ENCODE measurements at regions not wholly inside any gene's neighbourhood (a gene's known extent, or its start where the extent isn't known, plus 50 kb on each side); places are given as distances from the start of the nearest gene placed in this dataset.
A peak's percentile ranks its signal among the peaks of the same experiment; 100 is the strongest.

DNA sequence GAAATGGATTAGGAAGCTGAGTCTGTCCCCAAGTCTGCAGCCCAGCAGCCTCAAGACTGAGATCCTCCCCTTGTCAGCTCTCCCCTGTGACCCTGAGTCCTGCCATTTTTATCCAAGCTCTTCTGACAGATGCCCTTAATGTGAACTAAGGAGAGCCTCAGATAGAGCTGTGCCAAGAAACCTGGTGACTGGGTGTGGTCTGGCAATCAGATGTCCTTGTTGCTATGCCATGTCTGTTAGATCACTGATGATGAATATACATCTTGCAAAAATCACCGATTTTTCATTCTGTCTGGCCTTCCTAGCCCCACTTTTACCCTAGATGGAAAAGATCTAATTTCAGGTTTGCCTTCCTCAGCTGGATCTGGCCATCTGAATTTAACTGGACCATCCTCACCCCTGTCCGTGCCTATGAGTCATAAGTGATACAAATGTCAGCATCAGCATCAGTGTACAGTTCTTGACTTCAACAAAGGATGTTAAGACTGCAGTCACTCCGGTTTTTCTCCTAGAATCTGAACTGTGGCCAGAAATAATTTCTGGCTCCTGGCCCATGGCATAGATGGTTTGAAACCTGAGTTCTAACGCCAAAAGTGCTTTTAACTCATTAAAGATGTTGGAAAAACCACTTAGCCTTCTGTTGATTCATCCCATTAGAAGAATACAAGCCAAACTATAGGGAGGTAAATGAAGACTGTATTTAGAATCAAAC is 61.2 kb upstream of the GRIP1 start:
- DNase-seq: no peak
- H3K4me3 Mint-ChIP-seq (ENCODE audit: unreplicated experiment): no peak overlapping the region
- TF ChIP-seq CTCF (IDR thresholded peaks at IDR 0.05; ENCODE audit: partially characterized antibody, unreplicated experiment): no peak
- peaks cover 7% of the 10 kb centered on the region for H3K9me3 Mint-ChIP-seq (ENCODE audit: unreplicated experiment)
- H3K36me3 Mint-ChIP-seq (ENCODE audit: unreplicated experiment): no peaks in the 10 kb centered on the region
- peaks cover 7% of the 10 kb centered on the region for H3K4me1 Mint-ChIP-seq (ENCODE audit: low read depth, unreplicated experiment)
- H3K27me3 Mint-ChIP-seq (ENCODE audit: unreplicated experiment): no peaks in the 10 kb centered on the region
- H3K27ac Mint-ChIP-seq (ENCODE audit: unreplicated experiment): peak overlapping the region; percentile 79

GRCh38 chr12:66740732-66741131 is 61.9 kb upstream of the GRIP1 start:
- H3K4me3 Mint-ChIP-seq (ENCODE audit: unreplicated experiment): no peak overlapping the region
- H3K36me3 Mint-ChIP-seq (ENCODE audit: unreplicated experiment): no peaks in the 10 kb centered on the region
- H3K9me3 Mint-ChIP-seq (ENCODE audit: unreplicated experiment): peaks cover 4% of the 10 kb centered on the region
- no peak overlapping the region for H3K27ac Mint-ChIP-seq (ENCODE audit: unreplicated experiment)
- no peak for DNase-seq
- H3K27me3 Mint-ChIP-seq (ENCODE audit: unreplicated experiment): no peaks in the 10 kb centered on the region
- TF ChIP-seq CTCF (IDR thresholded peaks at IDR 0.05; ENCODE audit: partially characterized antibody, unreplicated experiment): no peak
- H3K4me1 Mint-ChIP-seq (ENCODE audit: low read depth, unreplicated experiment): peaks cover 7% of the 10 kb centered on the region

- no peak for TF ChIP-seq CTCF (IDR thresholded peaks at IDR 0.05; ENCODE audit: partially characterized antibody, unreplicated experiment)
- Mint-ChIP-seq H3K9me3 (ENCODE audit: unreplicated experiment) (peaks cover 4% of the 10 kb centered on the region), H3K4me3 (ENCODE audit: unreplicated experiment) (no peak overlapping the region), H3K36me3 (ENCODE audit: unreplicated experiment) (no peaks in the 10 kb centered on the region), H3K27me3 (ENCODE audit: unreplicated experiment) (no peaks in the 10 kb centered on the region), H3K27ac (ENCODE audit: unreplicated experiment) (no peak overlapping the region), H3K4me1 (ENCODE audit: low read depth, unreplicated experiment) (peaks cover 7% of the 10 kb centered on the region)
- no peak for DNase-seq
Observed at GRCh38 chr12:66741919-66742318, 63.0 kb upstream of the GRIP1 start.

- no peaks in the 10 kb centered on the region for H3K27me3 Mint-ChIP-seq (ENCODE audit: unreplicated experiment)
- TF ChIP-seq CTCF (IDR thresholded peaks at IDR 0.05; ENCODE audit: partially characterized antibody, unreplicated experiment): no peak
- no peak overlapping the region for H3K4me3 Mint-ChIP-seq (ENCODE audit: unreplicated experiment)
- H3K27ac Mint-ChIP-seq (ENCODE audit: unreplicated experiment): no peak overlapping the region
- H3K36me3 Mint-ChIP-seq (ENCODE audit: unreplicated experiment): no peaks in the 10 kb centered on the region
- DNase-seq: no peak
- peaks cover 7% of the 10 kb centered on the region for H3K4me1 Mint-ChIP-seq (ENCODE audit: low read depth, unreplicated experiment)
- H3K9me3 Mint-ChIP-seq (ENCODE audit: unreplicated experiment): peaks cover 4% of the 10 kb centered on the region
Observed at GRCh38 chr12:66742508-66743367, 63.9 kb upstream of the GRIP1 start.

GRCh38 chr12:66744461-66744860 is 65.6 kb upstream of the GRIP1 start:
- Mint-ChIP-seq H3K4me1 (ENCODE audit: low read depth, unreplicated experiment) (peaks cover 7% of the 10 kb centered on the region), H3K9me3 (ENCODE audit: unreplicated experiment) (peaks cover 2% of the 10 kb centered on the region), H3K27ac (ENCODE audit: unreplicated experiment) (no peak overlapping the region), H3K27me3 (ENCODE audit: unreplicated experiment) (no peaks in the 10 kb centered on the region), H3K36me3 (ENCODE audit: unreplicated experiment) (no peaks in the 10 kb centered on the region), H3K4me3 (ENCODE audit: unreplicated experiment) (no peak overlapping the region)
- no peak for TF ChIP-seq CTCF (IDR thresholded peaks at IDR 0.05; ENCODE audit: partially characterized antibody, unreplicated experiment)
- DNase-seq: no peak
